ENCODE measurements at regions not wholly inside any gene's neighbourhood (a gene's known extent, or its start where the extent isn't known, plus 50 kb on each side); places are given as distances from the start of the nearest gene placed in this dataset.

DNA sequence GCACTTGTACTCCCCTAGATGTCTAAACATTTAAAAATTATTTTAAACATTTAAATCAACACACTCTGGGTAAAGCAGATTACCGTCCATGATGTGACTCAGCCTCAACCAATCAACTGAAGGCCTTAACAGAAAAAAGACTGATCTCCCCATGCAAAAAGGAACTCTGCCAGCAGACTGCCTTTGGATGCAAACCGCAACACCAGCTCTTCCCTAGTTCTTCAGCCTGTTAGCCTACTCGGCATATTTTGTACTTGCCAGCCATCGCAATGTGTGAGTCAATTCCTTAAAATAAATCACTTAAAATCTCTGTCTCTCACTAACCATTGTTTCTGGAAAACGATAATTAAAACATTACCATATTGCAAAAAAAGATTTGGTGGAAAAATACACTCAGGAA is 375.9 kb downstream of the RSL24D1 start:
- Histone ChIP-seq H3K79me2 (ENCODE audit: insufficient read depth, low read length) (no peaks in the 10 kb centered on the region), H3K27ac (ENCODE audit: extremely low read length, insufficient read depth, low read length) (no peak overlapping the region), H4K20me1 (ENCODE audit: insufficient read depth, low read length) (no peaks in the 10 kb centered on the region), H3K27me3 (ENCODE audit: control insufficient read depth in 1 of 2, insufficient read depth in 2 of 2, low read length in 2 of 2) (no peaks in the 10 kb centered on the region), H3K4me2 (ENCODE audit: low read depth, low read length) (no peak overlapping the region), H3K4me3 (replicated peaks in 1 of 3; ENCODE audit: insufficient read depth in 1 of 3, low read depth in 2 of 3, low read length in 3 of 3) (no peak overlapping the region), H3K9me3 (ENCODE audit: low read length) (peaks cover 24% of the 10 kb centered on the region; the same call in 1 of the 2 replicates), H2AFZ (ENCODE audit: low read length) (no peak overlapping the region), H3K36me3 (replicated peaks in 1 of 2; ENCODE audit: control insufficient read depth in 1 of 2, insufficient read depth in 2 of 2, low read length in 2 of 2) (no peaks in the 10 kb centered on the region), H3K4me1 (ENCODE audit: insufficient read depth, low read length) (no peaks in the 10 kb centered on the region), H3K9ac (ENCODE audit: insufficient read depth, low read depth, low read length) (no peak overlapping the region)
- ATAC-seq (no peak), FAIRE-seq (no peak), DNase-seq (ENCODE audit: low spot score) (no peak)
- CTCF ChIA-PET (ENCODE audit: low intra/inter-chr PET ratio, low total read pairs), result no interaction called here
- in situ Hi-C loops (cut with HindIII; ENCODE audit: extremely low pct_ligation_motif_present, low pct_unique_long_range_greater_than_20kb), result no loop called here
- intact Hi-C loops (cut with micrococcal nuclease; ENCODE audit: unreplicated experiment), result no loop called here
- WGBS (ENCODE audit: low lambda C conversion rate), result 13% methylated on average over 5 of the region's 5 CpGs
- no TSS peak for BruUV-seq (replicated peaks)
- POLR2A ChIA-PET, result no interaction called here
- TF ChIP-seq ZNF205 (CRISPR knock-in tag; IDR thresholded peaks at IDR 0.05) (no peak), NKX3-1 (CRISPR knock-in tag; IDR thresholded peaks at IDR 0.05) (no peak), ZNF280B (CRISPR knock-in tag; IDR thresholded peaks at IDR 0.05; ENCODE audit: borderline replicate concordance) (no peak), MYPOP (CRISPR knock-in tag; IDR thresholded peaks at IDR 0.05) (no peak), SP140L (CRISPR knock-in tag; IDR thresholded peaks at IDR 0.05; ENCODE audit: borderline replicate concordance) (no peak), SMAD3 (CRISPR knock-in tag; IDR thresholded peaks at IDR 0.05) (no peak), ZBTB3 (CRISPR knock-in tag; IDR thresholded peaks at IDR 0.05; ENCODE audit: borderline replicate concordance, low read depth) (no peak), FOXO4 (CRISPR knock-in tag; conservative IDR thresholded peaks at IDR 0.05) (no peak), NFYB (CRISPR knock-in tag; IDR thresholded peaks at IDR 0.05) (no peak), PREB (CRISPR knock-in tag; IDR thresholded peaks at IDR 0.05) (no peak), ZSCAN22 (CRISPR knock-in tag; IDR thresholded peaks at IDR 0.05) (no peak), TEAD3 (CRISPR knock-in tag; optimal IDR thresholded peaks at IDR 0.05; ENCODE audit: borderline replicate concordance) (no peak), ZUFSP (CRISPR knock-in tag; IDR thresholded peaks at IDR 0.05; ENCODE audit: borderline replicate concordance) (no peak), ZFP37 (CRISPR knock-in tag; IDR thresholded peaks at IDR 0.05; ENCODE audit: borderline replicate concordance) (no peak)
- TF ChIP-seq, protein P1, sequence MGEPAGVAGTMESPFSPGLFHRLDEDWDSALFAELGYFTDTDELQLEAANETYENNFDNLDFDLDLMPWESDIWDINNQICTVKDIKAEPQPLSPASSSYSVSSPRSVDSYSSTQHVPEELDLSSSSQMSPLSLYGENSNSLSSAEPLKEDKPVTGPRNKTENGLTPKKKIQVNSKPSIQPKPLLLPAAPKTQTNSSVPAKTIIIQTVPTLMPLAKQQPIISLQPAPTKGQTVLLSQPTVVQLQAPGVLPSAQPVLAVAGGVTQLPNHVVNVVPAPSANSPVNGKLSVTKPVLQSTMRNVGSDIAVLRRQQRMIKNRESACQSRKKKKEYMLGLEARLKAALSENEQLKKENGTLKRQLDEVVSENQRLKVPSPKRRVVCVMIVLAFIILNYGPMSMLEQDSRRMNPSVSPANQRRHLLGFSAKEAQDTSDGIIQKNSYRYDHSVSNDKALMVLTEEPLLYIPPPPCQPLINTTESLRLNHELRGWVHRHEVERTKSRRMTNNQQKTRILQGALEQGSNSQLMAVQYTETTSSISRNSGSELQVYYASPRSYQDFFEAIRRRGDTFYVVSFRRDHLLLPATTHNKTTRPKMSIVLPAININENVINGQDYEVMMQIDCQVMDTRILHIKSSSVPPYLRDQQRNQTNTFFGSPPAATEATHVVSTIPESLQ (CRISPR knock-in tag; conservative IDR thresholded peaks at IDR 0.05), result no peak
- TF ChIP-seq, protein P2, sequence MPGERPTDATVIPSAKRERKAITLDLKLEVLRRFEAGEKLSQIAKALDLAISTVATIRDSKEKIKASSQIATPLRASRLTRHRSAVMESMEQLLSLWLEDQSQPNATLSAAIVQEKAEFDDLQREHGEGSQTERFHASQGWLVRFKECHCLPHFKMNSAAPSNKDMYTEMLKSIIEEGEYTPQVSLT (CRISPR knock-in tag; IDR thresholded peaks at IDR 0.05; ENCODE audit: borderline replicate concordance, low read depth), result no peak

Data from HepG2 (cell line).